ENCODE measurements at regions not wholly inside any gene's neighbourhood (a gene's known extent, or its start where the extent isn't known, plus 50 kb on each side); places are given as distances from the start of the nearest gene placed in this dataset.
"Not testable (repeated sequence)": the region's sequence is repeated elsewhere in the genome, so short reads cannot be mapped to it uniquely, and the experiment has no call there.

GRCh38 chr20:22848364-22848763, 186.7 kb upstream of the SSTR4 start:
- no peak for DNase-seq (ENCODE audit: low read depth)
- TF ChIP-seq CTCF (conservative IDR thresholded peaks at IDR 0.05; ENCODE audit: low read depth, low read length): no peak
- no peak overlapping the region for H3K4me3 ChIP-seq (ENCODE audit: low read depth, low read length)

- H3K4me3 ChIP-seq (ENCODE audit: low read depth, low read length); DNase-seq (ENCODE audit: low read depth): not testable (repeated sequence)
- peak; percentile 74 for TF ChIP-seq CTCF (conservative IDR thresholded peaks at IDR 0.05; ENCODE audit: low read depth, low read length)
Measured at GRCh38 chr20:22851679-22852346, 183.3 kb upstream of the SSTR4 start.

- DNase-seq (ENCODE audit: low read depth): no peak
- no peak overlapping the region for H3K4me3 ChIP-seq (ENCODE audit: low read depth, low read length)
- TF ChIP-seq CTCF (conservative IDR thresholded peaks at IDR 0.05; ENCODE audit: low read depth, low read length): no peak
Measured at GRCh38 chr20:22861231-22861980, 173.7 kb upstream of the SSTR4 start.

- no peak for TF ChIP-seq CTCF (conservative IDR thresholded peaks at IDR 0.05; ENCODE audit: low read depth, low read length)
- no peak overlapping the region for H3K4me3 ChIP-seq (ENCODE audit: low read depth, low read length)
- no peak for DNase-seq (ENCODE audit: low read depth)
Measured at GRCh38 chr20:22861990-22862389, 173.1 kb upstream of the SSTR4 start.

GRCh38 chr20:22862671-22863230, 172.4 kb upstream of the SSTR4 start:
- no peak overlapping the region for H3K4me3 ChIP-seq (ENCODE audit: low read depth, low read length)
- no peak for TF ChIP-seq CTCF (conservative IDR thresholded peaks at IDR 0.05; ENCODE audit: low read depth, low read length)
- no peak for DNase-seq (ENCODE audit: low read depth)

GRCh38 chr20:22863826-22864225, 171.3 kb upstream of the SSTR4 start:
- no peak overlapping the region for H3K4me3 ChIP-seq (ENCODE audit: low read depth, low read length)
- no peak for TF ChIP-seq CTCF (conservative IDR thresholded peaks at IDR 0.05; ENCODE audit: low read depth, low read length)
- no peak for DNase-seq (ENCODE audit: low read depth)

Data from epithelial cell of proximal tubule (primary cell).